Endothelial cell of umbilical vein (primary cell): ENCODE measurements at regions not wholly inside any gene's neighbourhood (a gene's known extent, or its start where the extent isn't known, plus 50 kb on each side); places are given as distances from the start of the nearest gene placed in this dataset.

ENCODE experiments used
- BruUV-seq: library from RNA; stranded (reverse); fragments of 400-500 nt; replicated peaks from 2 replicates; lab custom pipeline; 2021; lab: Mats Ljungman, UMichigan
- CTCF ChIA-PET: fragments of 300-600, 350-600 bp; sonication (Branson Sonifier 250); formaldehyde crosslinking; loops from one replicate; lab custom pipeline; 2021; ENCODE audit warnings: antibody characterized with exemption, inconsistent platforms; lab: Charles Lee
- POLR2A ChIA-PET: fragments of 300-600, 350-600 bp; sonication (Branson Sonifier 250); formaldehyde crosslinking; loops from one replicate; lab custom pipeline; 2021; ENCODE audit warnings: antibody characterized with exemption, inconsistent platforms; lab: Charles Lee
- DNase-seq: peaks from one replicate; pipeline ENCODE4 v3.0.0-alpha.2; 2011; ENCODE audit warnings: low read depth, low spot score
- FAIRE-seq: peaks from 2 replicates; lab custom pipeline; 2011; peaks lifted over from hg19 to GRCh38; lab: Jason Lieb, UNC
- H2AFZ ChIP-seq: 2 replicates; pipeline ENCODE4 v1.6.0; 2012; ENCODE audit warnings: low read depth, low read length, control low read depth, inconsistent platforms
- H3K27ac ChIP-seq: 2 replicates; pipeline ENCODE4 v1.5.1; 2011; ENCODE audit warnings: low read depth, mild to moderate bottlenecking, control low read depth, low read length, moderate library complexity; ENCODE audit not compliant: insufficient read depth
- H3K27me3 ChIP-seq, 2 experiments: 2 replicates each; pipeline versions ENCODE4 v1.6.0 to v1.6.1; 2011; ENCODE audit warnings: low read length in 2 of 2, mixed read lengths in 1 of 2; ENCODE audit not compliant: control insufficient read depth in 2 of 2, insufficient read depth in 2 of 2
- H3K36me3 ChIP-seq, 2 experiments: 2 replicates in 1 of 2; 3 replicates in 1 of 2; pipeline ENCODE4 v1.5.1; 2011; ENCODE audit warnings: low read length in 2 of 2, mild to moderate bottlenecking in 1 of 2, moderate library complexity in 1 of 2; ENCODE audit not compliant: control insufficient read depth in 2 of 2, insufficient read depth in 2 of 2; ENCODE audit errors: extremely low read depth in 1 of 2
- H3K4me1 ChIP-seq: 3 replicates; pipeline ENCODE4 v1.5.1; 2011; ENCODE audit warnings: mild to moderate bottlenecking, low read length; ENCODE audit not compliant: control insufficient read depth, insufficient read depth; ENCODE audit errors: extremely low read depth
- H3K4me2 ChIP-seq: 2 replicates; pipeline ENCODE4 v1.6.1; 2011; ENCODE audit warnings: low read length, control low read depth, mixed read lengths; ENCODE audit not compliant: insufficient read depth
- H3K4me3 ChIP-seq, 3 experiments: fragments of 200-600 bp in 1 of 3; sonication (generic), shearing (Covaris generic) in 1 of 3; replicated peaks in 1 of 3; 2 replicates each; pipeline ENCODE4 v1.5.1; 2011 to 2016; ENCODE audit warnings: control low read depth in 3 of 3, low read length in 3 of 3, mild to moderate bottlenecking in 2 of 3, inconsistent platforms in 1 of 3, low read depth in 1 of 3, moderate library complexity in 1 of 3; ENCODE audit not compliant: insufficient read depth in 1 of 3
- H3K79me2 ChIP-seq: 2 replicates; pipeline ENCODE4 v1.6.0; 2012; ENCODE audit warnings: low read length, inconsistent platforms; ENCODE audit not compliant: control insufficient read depth, insufficient read depth
- H3K9ac ChIP-seq: replicated peaks from 2 replicates; pipeline ENCODE3; 2011; ENCODE audit warnings: low read length, control low read depth; ENCODE audit not compliant: insufficient read depth; ENCODE audit errors: extremely low read depth
- H3K9me1 ChIP-seq: replicated peaks from 3 replicates; pipeline ENCODE4 v1.6.0; 2011; ENCODE audit warnings: mild to moderate bottlenecking, low read length; ENCODE audit not compliant: control insufficient read depth, insufficient read depth; ENCODE audit errors: extremely low read depth
- H3K9me3 ChIP-seq: replicated peaks from 2 replicates; pipeline ENCODE4 v1.5.1; 2012; ENCODE audit warnings: low read length, inconsistent platforms; ENCODE audit not compliant: control insufficient read depth, insufficient read depth
- H4K20me1 ChIP-seq: replicated peaks from 2 replicates; pipeline ENCODE3; 2011; ENCODE audit warnings: mild to moderate bottlenecking, low read length; ENCODE audit not compliant: control insufficient read depth, insufficient read depth; ENCODE audit errors: extremely low read depth
- EZH2 ChIP-seq: IDR thresholded peaks from 2 replicates; pipeline ENCODE4 v1.6.1; 2012; ENCODE audit warnings: borderline replicate concordance, low read depth, mild to moderate bottlenecking, moderate library complexity, low read length, inconsistent platforms; ENCODE audit not compliant: severe bottlenecking
- FOS ChIP-seq: IDR thresholded peaks from 2 replicates; pipeline ENCODE4 v1.6.1; 2011; ENCODE audit warnings: mild to moderate bottlenecking, low read length, moderate library complexity, borderline replicate concordance; ENCODE audit not compliant: insufficient read depth
- GATA2 ChIP-seq: IDR thresholded peaks from 2 replicates; pipeline ENCODE4 v1.7.0; 2011; ENCODE audit warnings: low read depth, mild to moderate bottlenecking, moderate library complexity, mixed read lengths, low read length; ENCODE audit not compliant: insufficient read length, insufficient read depth
- JUN ChIP-seq: IDR thresholded peaks from 2 replicates; pipeline ENCODE4 v1.6.1; 2011; ENCODE audit warnings: borderline replicate concordance, low read depth; ENCODE audit not compliant: insufficient read length, insufficient read depth
- MYC ChIP-seq: IDR thresholded peaks from one replicate; pipeline ENCODE4 v1.6.1; 2011; ENCODE audit warnings: mild to moderate bottlenecking, low read depth, low read length
- POLR2A ChIP-seq: IDR thresholded peaks from 2 replicates; pipeline ENCODE4 v1.6.1; 2012; ENCODE audit warnings: low read depth, mild to moderate bottlenecking, control low read depth, low read length
- dilution Hi-C: fragments of 300-500 bp; cut with MboI; formaldehyde crosslinking; loops from one replicate; pipeline ENCODE4 v1.15.0; 2019; ENCODE audit warnings: low sequenced_read_pairs; ENCODE audit not compliant: extremely low pct_ligation_motif_present
- intact Hi-C: fragments of 100-400 bp; cut with micrococcal nuclease; formaldehyde crosslinking; loops from one replicate; pipeline ENCODE4 v1.10.0; 2022
- TF ChIP-seq, protein P1 (sequence below): IDR thresholded peaks from 2 replicates; pipeline ENCODE4 v1.6.1; 2011; ENCODE audit not compliant: insufficient read depth, insufficient read length

DNA sequence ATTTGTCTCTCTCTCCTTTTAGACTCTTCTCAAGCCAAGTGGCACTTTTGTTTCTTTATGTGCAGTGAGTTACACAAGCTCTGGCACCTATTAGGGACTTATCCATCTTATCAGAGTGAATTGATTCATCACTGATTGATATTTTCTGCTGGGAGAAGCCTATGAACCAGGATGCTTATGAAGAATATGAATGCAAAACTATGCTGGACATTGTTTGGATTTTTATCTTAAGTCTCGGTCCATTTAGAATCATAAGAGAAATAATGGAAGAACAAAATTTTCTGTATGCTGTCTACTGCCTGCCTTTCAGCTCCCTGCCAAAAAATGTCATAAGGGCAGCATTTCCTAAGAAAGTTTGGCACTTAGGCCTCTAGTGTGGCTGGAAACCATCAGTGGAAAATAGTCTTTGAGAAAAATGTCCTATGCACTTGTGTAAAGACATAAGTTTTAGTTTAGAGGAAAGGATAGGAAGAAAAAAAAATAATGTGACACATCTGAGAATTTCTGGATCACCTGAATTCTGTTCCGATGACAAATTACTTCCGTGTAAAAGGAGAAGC lies 365.7 kb upstream of the MAD2L1 start:
- no peaks in the 10 kb centered on the region for H3K4me1 ChIP-seq
- H4K20me1 ChIP-seq, result no peaks in the 10 kb centered on the region
- CTCF ChIA-PET, result no interaction called here
- H3K9me3 ChIP-seq, result no peaks in the 10 kb centered on the region
- H2AFZ ChIP-seq, result no peak overlapping the region
- intact Hi-C loops, result no loop called here
- H3K9ac ChIP-seq, result no peak overlapping the region
- no peaks in the 10 kb centered on the region for H3K9me1 ChIP-seq
- H3K4me3 ChIP-seq, result no peak overlapping the region
- TF ChIP-seq FOS (no peak), MYC (no peak)
- no peaks in the 10 kb centered on the region for H3K79me2 ChIP-seq
- DNase-seq (no peak), FAIRE-seq (no peak)
- no peak overlapping the region for H3K27ac ChIP-seq
- no peaks in the 10 kb centered on the region for H3K36me3 ChIP-seq
- POLR2A ChIA-PET, result no interaction called here
- H3K4me2 ChIP-seq, result no peak overlapping the region
- no peaks in the 10 kb centered on the region for H3K27me3 ChIP-seq
- BruUV-seq, result no TSS peak
- dilution Hi-C loops, result no loop called here

DNA sequence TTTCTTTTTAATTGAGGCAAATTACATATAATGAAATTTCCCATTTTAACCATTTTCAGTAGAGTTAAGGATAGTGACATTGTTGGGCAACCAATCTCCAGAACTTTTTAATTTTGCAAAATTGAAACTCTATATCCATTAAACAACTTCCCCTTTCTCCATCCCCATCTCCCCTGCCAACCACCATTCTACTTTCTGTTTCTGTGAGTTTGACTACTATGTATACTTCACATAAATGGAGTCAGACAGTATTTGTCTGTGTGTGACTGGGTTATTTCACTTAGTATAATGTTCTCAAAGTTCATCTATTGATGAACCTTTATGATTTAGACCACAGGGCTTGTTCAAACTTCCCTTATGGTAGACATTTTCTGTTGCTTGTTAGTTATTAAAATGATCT lies 364.5 kb upstream of the MAD2L1 start:
- no peak for FAIRE-seq
- ChIA-PET CTCF (no interaction called here), POLR2A (no interaction called here)
- no TSS peak for BruUV-seq
- H3K4me1 ChIP-seq, result no peaks in the 10 kb centered on the region
- H2AFZ ChIP-seq, result no peak overlapping the region
- H3K27ac ChIP-seq, result no peak overlapping the region
- no peak overlapping the region for H3K4me3 ChIP-seq
- H3K79me2 ChIP-seq, result no peaks in the 10 kb centered on the region
- H3K27me3 ChIP-seq, result no peaks in the 10 kb centered on the region
- H3K9me1 ChIP-seq, result no peaks in the 10 kb centered on the region
- DNase-seq, result no peak
- dilution Hi-C loops, result no loop called here
- no peaks in the 10 kb centered on the region for H4K20me1 ChIP-seq
- H3K9ac ChIP-seq, result no peak overlapping the region
- no peak overlapping the region for H3K4me2 ChIP-seq
- TF ChIP-seq, protein P1, sequence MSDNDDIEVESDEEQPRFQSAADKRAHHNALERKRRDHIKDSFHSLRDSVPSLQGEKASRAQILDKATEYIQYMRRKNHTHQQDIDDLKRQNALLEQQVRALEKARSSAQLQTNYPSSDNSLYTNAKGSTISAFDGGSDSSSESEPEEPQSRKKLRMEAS, result no peak
- no peak for TF ChIP-seq POLR2A
- no peak for TF ChIP-seq EZH2
- no peak for TF ChIP-seq MYC
- no peak for TF ChIP-seq GATA2
- TF ChIP-seq JUN, result no peak
- TF ChIP-seq FOS, result no peak
- no peaks in the 10 kb centered on the region for H3K9me3 ChIP-seq
- no peaks in the 10 kb centered on the region for H3K36me3 ChIP-seq
- intact Hi-C loops, result no loop called here
